HG03095 (cell line): ENCODE measurements at regions not wholly inside any gene's neighbourhood (a gene's known extent, or its start where the extent isn't known, plus 50 kb on each side); places are given as distances from the start of the nearest gene placed in this dataset.

Source experiments
- ATAC-seq: cut with Tn5 transposase; IDR thresholded peaks from one replicate; pipeline ENCODE4 v1.9.1; 2021; ENCODE audit warnings: moderate library complexity; ENCODE audit not compliant: unreplicated experiment

DNA sequence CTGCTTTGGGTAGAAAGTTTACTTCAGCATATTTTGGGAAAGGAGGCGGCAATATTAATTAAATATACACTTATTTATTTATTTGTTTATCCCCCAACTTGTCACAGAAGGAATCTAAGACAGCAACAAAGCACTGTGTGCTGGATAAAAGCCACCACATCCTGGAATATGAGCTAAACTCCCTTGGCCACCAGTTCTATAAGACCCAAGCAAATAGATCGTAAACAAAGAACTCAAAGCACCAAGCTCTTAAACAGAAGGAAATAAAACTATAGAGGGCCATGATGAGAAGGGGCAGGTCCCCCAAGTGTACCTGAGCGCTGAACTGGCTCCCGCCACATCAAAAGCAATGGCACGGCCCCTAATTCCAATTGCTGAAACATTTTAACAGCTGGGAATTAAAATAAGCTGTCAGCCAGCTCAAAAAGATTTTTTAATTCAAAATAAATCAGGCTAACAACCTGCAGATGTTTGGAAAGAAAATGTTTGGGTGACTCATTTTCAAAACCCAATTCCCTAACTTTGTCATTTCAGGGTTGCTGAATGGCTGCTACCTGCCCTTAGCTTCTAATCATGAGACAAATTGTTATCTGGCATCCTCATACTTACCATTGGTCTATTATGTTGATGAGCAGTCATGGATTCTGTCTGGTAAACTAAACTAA lies 127.1 kb downstream of the SLC30A10 start:
- ATAC-seq: no peak

DNA sequence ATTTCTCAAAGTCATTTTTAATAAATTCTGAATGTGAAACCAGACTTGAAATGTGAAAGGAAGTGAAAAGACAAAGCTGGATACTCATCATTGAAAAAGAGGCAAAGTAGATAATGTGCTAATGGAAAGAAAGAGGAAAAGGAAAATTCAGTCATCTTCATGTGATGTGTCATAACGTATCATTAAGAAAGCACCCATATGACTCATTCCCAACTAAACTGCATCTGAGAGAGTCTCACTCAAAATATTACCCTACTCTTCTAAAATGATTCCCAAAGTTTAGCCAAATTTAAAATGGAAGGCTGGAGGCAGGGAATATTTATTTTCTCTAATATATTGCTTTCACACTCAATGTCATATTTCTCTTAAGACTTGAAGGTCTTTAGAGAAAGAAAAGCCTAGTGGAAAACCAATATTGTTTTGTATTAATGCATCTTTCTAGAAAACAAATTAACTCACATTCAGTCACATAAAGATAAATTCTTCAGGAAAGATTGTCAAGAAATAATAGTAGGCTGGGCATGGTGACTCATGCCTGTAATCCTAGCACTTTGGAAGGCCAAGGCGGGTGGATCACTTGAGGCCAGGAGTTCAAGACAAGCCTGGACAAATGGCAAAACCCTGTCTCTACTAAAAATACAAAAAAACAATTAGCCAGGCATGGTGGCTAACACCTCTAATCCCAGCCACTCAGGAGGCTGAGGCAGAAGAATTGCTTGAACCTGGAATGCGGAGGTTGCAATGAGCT lies 129.9 kb downstream of the SLC30A10 start:
- ATAC-seq: no peak

DNA sequence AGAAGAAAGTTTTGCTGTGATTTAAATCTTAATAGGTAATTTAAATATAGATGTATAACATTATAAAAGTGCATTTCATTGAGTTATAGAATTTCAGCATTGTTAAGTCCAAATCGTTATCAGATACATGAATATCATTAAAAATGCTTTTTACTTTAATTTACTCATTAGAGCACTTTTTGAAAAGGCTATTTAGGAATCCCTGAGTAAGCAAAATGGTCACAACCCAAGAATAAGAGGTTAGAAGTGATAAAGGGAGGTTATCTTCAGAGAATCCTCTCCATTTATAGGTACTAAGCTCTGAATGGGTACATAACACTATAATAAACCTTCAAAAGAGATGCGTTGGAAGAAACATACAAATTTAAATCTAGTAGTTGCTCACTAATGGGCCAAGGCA lies 130.7 kb downstream of the SLC30A10 start:
- ATAC-seq: no peak

DNA sequence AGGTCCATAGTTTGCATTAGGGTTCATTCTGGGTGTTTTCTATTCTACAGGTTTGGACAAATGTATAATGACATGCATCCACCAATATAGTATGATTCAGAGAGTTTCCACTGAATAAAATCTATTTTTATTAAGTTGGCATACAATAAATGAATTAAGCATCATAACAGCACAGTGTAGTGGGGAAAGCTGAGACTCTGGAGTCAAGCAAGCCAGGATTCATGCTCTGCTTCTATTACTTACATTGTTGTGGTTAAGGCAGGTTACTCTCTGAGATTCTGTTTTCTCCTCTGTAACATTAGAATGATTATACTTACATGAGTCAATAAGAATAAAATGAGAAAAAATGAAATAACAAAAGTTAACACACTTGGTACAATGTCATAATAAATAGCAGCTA lies 131.3 kb downstream of the SLC30A10 start:
- no peak for ATAC-seq

DNA sequence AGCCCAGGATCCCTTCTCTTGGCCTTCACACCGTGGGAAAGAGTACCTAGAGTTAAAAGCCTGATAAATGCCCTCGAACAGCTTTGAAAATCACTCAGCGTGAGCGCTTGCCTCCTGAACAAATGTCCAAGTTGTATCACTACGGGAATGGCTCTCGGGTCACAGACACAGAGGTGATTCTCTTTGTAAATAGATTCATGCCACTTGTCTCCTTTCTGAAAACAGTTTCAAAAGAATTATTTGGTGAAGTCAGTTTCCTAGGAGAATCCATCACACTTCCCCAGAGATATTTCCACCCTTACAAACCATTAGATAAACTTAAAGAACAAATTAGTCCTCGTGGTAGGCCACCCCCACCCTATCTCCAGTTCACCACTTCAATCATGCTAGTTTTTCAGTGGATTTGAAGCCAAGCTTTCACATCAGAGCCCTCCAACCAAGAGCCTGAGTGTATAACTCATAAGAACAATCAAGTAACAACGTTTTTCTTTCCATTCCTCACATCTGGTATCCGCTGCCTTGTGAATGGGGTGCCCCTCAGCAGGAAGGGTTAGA lies 132.9 kb downstream of the SLC30A10 start:
- no peak for ATAC-seq

DNA sequence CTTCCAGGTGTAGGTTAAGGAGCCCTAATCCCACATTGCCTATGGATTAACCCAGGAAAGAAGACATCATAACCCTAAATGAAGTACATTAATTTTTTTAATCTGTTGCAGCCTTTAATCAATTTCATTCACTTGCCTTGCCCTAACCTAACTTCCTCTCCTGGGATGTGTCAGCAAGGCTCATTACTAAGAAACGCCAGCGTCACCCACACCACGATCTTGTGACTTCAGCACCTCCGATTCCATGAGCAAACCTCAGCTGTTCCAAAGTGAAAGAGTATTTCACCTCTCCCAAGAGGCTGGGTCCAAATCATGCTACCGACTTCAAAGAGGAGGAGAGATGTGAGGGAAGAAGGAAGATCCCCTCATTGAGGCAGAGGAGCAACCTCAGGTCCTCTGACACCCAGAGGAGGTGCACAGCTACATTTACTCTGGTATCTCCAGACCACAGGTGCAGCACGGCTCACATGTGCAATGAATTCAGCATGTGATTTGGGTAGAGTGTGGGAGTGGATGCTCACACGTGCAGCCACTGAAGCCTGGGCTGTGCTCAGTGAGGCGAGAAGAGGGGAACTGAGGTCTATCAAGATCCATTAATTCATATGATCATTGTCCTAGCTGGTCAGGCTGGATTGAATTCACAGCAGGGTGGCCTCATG lies 134.1 kb downstream of the SLC30A10 start:
- peak; percentile 66 for ATAC-seq

DNA sequence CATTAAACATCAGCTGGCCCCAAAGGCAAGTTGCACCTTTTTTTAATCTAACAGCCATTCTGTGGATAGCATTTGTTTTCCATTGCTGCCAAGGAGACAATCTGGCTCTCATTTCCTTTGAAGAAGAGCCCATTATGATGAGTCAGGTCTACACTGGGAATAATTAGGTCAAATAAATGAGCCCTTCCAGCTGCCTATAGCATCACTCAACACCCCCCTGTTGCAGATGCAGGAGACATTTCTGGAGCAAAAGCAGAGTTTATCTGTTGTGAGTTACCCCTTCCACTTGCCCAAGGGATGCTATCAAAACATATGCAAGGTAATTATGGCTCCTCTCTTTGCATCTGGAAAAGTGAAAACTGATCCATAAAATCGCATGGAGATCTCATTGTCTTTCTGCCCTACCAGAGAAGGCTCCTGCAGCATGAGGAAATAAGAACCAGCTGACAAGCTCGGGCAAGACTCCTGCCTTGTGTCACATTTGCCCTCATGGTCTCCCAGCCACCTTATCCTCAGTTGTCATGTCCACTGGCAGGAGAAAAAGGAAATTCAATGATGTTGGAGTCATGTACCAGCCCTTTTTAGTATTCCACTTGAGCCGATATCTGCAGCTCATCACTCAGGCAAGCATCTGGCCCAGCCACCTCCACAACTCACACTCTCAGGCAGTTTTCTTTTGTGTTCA lies 135.9 kb downstream of the SLC30A10 start:
- ATAC-seq: no peak

DNA sequence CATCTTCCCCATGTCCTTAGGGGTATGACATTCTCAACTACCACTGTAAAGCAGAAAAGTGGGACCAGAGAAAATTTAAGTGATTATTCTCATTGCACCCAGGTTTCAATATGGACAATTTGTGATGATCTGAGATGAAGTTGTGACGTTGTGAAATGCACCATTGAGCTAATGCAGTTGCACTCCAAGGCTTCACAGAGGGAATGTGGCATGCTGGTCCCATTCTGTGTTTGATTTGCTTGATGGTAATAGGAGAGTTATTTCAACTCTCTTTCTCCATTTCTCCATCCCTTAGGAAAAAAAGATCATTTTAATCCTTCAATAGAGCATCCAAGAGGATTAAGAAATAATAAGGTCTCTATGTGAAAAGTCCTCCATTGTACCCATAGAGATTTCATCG lies 136.6 kb downstream of the SLC30A10 start:
- ATAC-seq: no peak

DNA sequence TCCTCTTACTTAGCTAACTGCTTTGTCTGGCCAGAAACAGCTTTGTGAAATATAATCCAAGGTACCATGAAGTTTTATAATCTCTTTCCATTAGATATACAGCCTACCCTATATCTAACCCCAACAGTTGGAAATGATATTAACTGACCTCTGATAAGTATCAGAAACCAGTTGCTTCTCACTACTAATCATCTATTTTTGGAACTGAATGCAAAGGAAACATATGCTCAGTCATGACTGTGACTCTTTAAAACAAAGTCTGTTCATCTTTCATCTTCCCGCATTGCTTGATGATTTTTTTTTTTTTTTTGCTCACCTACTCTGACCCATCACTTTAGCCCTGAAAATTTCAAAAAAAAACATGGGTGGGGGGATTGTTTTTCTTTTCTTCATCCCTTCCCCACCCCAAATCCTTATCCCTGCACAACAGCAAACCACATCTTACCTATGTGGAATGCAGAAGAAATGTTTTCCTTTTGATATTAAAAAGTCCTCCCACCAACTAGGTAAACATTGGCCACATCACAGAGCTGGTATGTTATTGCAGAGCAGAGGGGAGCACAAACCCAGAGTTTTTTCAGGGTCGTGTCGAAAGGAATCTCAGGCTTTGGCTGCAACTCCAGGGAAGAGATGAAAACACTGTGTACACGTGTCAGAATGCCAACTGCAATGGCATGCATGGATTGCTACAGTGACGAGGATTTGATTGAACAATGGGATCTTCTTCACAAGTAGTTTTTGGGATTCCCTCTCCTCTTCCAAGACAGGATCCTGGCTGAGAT lies 137.3 kb downstream of the SLC30A10 start:
- no peak for ATAC-seq

DNA sequence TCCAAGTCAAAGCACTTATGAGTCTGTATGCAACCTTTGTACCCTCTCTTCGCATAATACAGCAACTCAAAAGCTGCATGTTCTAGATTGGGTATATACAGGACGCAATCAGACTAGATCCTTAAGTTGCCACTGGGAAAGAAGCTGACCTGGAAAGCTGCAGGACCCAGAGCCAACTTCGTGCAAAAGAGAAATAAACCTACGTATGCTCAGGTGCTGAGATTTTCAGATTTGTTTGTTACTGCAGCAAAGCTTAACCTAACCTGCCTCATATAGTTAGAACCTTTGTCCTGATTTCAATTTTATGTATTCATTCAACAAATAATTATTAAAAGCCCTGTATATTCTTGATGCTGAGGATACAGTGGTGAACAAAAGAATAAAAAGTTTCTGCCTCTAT lies 139.7 kb downstream of the SLC30A10 start:
- ATAC-seq: no peak

DNA sequence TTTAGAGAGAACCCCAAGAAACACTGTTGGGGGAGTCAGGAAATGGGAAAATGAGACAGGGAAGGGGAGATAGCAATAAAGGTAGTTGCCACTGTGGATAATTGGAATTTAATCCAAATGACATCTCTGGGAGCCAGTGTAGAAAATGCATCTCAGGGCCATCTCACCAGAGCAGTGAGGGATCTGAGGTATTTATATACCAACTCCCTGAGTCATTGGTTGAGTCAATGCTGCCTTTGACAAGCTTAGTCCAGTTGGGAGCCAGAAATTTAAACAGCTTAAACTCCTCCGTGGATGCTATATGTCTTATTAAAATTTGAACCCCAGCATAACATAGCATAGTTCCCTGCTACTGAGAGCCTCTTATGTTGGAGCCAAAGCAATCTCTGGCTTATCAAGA lies 140.3 kb downstream of the SLC30A10 start:
- ATAC-seq: no peak

DNA sequence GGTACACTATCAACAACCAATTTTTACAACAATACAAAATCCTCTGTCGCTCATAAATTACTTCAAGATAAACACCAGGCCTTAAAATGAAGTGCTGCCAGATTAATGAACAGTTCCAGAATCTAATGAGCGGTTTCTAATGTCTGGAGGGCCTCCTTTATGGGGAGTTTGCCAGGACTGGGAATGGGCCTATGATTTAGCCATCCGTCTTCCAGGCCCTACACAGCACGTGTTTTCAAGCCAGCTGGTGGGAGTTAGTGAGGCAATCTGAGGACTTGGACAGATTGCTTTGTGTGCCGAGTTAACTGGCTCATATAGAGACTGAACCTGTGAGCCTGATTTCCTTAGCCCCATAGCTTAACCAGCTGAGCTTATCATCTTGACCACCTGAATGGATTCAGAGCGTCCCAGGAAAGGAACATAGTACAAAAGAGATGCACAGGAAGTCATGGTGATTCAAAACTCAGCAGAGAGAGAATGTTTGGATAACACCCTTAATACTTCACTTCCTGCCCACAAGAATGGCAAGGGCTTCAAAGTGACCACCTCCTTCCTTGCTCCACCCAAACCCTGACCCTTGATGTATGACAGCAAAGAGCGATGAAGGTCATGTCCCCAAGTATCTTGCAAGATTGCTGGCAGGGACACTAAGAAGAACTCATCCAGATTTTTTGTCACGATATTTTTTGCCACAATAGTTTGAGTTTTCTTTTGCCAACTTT lies 143.5 kb downstream of the SLC30A10 start:
- ATAC-seq: no peak

DNA sequence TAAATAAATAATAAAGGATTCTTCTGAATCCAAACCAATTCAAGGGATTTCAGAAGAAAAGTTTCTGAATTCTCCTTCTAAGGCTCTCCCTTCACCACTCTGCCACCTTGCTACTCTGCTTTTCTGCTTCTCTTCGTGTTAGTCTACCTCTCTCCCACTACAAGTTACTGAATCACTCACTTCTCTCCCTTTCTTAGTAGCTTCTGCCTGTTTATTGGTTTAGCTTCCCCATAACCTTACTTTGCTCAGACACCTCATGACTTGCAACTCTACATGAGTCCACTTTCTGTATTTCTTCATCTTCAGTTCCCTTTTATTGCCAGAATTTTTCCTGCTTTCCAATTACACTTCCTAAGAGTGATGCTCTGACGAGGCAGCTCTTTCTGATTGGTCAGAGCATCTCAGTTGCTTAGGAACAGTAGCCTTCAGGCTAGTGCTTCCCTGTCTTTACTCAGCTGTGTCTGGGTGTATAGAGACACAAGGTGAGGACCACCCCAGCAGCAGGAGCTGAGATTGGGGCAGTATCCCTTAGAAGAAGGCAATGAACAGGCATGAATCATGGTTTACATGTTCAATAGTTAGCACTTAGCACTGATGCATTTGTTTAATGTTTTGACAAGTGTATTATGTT lies 144.6 kb downstream of the SLC30A10 start:
- ATAC-seq: no peak

DNA sequence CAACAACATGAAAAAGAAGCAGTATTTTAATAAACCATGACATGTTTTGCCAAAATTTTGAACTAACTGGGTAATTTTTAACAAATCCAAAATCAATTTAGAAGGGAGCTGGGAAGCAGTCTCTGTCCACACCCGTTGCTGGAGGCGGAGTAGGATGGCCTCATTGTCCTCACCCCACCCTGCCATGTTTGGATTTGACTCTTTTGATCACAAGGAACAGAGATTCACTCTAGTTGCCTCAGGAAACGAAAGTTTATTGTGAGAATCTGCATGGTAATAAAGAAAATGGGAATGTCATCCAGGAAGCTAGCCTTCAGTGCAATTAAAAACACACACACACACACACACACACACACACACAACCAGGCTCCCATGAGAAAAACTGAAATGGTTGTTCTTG lies 145.4 kb downstream of the SLC30A10 start:
- no peak for ATAC-seq

DNA sequence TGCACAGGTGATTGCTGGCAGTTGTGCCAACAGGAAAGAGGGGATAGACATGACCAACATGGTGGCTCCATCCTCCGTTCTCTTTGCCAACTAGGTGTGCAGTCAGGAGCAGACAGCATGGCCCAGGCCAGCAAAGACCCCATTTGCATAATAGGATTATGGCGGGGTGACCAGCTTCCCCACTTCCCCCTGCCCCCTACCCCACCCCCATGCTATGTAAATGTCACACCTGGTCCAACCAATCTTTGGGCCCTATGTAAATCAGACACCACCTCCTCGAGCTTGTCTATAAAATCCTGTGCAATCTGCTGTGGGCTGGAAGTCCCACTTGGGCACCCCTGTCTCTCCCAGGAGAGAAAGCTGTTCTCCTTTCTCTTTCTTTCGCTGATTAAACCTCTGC lies 146.0 kb downstream of the SLC30A10 start:
- no peak for ATAC-seq

DNA sequence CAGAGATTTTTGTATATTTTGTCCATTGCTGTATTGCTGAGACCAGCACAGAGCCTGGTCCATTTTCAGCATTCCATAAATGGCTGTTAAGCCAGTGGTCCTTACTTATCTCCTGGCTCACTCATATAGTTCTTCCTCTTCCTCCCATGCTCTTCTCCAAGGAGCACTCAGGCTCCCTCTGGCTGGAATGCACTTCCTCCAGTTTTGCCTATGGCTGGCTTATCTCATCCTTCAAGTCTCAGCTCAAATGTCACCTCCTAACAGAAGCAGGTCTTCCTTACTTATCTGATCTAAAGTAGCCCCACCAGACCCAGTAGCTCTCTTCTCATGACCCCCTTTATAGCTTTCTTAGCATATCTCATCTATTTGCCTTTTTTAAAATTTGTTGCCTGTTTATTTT lies 146.9 kb downstream of the SLC30A10 start:
- no peak for ATAC-seq

DNA sequence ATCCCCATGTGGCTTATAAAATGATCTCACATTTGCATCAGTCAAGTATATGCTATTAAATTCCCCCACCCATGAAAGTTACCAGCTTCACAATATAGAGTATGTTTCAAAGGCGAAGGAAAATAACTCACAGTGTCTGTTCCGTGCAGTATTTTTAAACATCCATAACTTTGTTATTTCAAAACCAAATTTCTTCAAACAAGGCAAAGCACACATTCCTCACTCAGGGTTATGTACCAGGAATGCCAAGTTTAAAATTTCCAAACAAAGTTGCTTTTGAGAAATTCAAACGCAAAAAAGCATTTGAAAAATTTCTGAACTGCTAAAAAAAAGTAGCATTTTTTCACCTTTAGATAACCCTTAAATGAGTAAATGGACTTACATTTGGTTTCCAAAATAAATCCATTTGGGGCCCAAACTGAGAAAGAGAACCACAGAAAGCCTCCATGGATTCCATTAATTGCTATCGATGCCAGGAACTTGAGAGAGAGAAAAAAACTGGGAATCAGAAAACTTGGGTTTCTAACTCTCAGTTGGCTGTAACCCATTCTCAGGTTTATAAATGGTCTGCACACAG lies 149.5 kb downstream of the SLC30A10 start:
- no peak for ATAC-seq

DNA sequence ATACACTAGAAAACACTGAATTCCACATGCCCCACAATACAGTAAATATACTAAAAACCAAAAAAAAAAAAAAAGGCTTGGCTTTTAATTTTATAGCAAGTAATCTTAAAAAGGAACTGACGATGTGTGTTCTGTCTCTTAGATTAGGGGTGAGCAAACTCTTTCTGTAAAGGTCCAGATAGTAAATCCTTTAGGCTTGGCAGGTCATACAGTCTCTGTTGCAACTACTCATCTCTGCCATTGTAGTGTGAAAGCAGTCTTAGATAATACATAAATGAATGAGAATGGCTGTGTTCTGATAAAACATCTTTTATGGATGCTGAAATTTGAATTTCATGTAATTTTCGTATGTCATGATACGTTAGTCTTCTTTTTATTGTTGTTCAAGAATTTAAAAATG lies 150.2 kb downstream of the SLC30A10 start:
- ATAC-seq: no peak

DNA sequence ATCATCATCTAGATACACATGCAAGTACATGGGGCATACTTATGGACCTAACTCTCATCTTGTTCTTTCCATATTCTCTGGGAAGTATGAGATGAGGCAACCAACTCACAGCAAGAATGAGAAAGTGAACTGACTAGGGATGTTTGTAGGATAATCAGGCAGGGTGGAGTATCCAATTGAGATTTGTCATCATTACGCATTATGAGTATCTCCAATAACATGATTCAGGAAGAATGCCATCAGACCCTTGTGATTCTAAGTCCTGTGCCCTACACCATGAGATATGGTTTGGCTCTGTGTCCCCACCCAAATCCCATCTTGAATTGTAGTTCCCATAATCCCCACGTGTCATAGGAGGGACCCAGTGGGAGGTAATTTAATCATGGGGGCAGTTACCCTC lies 154.0 kb downstream of the SLC30A10 start:
- no peak for ATAC-seq
